Ishikawa (cell line): ENCODE measurements at regions not wholly inside any gene's neighbourhood (a gene's known extent, or its start where the extent isn't known, plus 50 kb on each side); places are given as distances from the start of the nearest gene placed in this dataset.

ENCODE experiments used
- CEBPB ChIP-seq: IDR thresholded peaks from 2 replicates; pipeline ENCODE4 v1.6.1; 2012
- CREB1 ChIP-seq: IDR thresholded peaks from 2 replicates; pipeline ENCODE4 v1.6.1; 2012; ENCODE audit warnings: low read depth
- EGR1 ChIP-seq: IDR thresholded peaks from 2 replicates; pipeline ENCODE4 v1.6.1; 2012
- EP300 ChIP-seq: IDR thresholded peaks from 2 replicates; pipeline ENCODE4 v1.6.1; 2012; ENCODE audit warnings: borderline replicate concordance
- FOXM1 ChIP-seq: IDR thresholded peaks from 2 replicates; pipeline ENCODE4 v1.6.1; 2012; ENCODE audit warnings: low read depth, borderline replicate concordance
- MAX ChIP-seq: IDR thresholded peaks from 2 replicates; pipeline ENCODE4 v1.6.1; 2012
- NFIC ChIP-seq: IDR thresholded peaks from 2 replicates; pipeline ENCODE4 v1.6.1; 2012
- RAD21 ChIP-seq: IDR thresholded peaks from 2 replicates; pipeline ENCODE4 v1.6.1; 2012; ENCODE audit warnings: low read depth
- REST ChIP-seq: IDR thresholded peaks from 2 replicates; pipeline ENCODE4 v1.6.1; 2012; ENCODE audit warnings: low read depth, mild to moderate bottlenecking
- TAF1 ChIP-seq: IDR thresholded peaks from 2 replicates; pipeline ENCODE4 v1.6.1; 2012; ENCODE audit warnings: low read depth, mild to moderate bottlenecking
- TCF12 ChIP-seq: IDR thresholded peaks from 2 replicates; pipeline ENCODE4 v1.6.1; 2012; ENCODE audit warnings: low read depth
- TEAD4 ChIP-seq: IDR thresholded peaks from 2 replicates; pipeline ENCODE4 v1.6.1; 2012
- USF1 ChIP-seq: IDR thresholded peaks from 2 replicates; pipeline ENCODE4 v1.6.1; 2012
- YY1 ChIP-seq: IDR thresholded peaks from 2 replicates; pipeline ENCODE4 v1.6.1; 2012; ENCODE audit warnings: low read depth
- ZBTB7A ChIP-seq: IDR thresholded peaks from 2 replicates; pipeline ENCODE4 v1.6.1; 2012; ENCODE audit warnings: low read depth

GRCh38 chr2:128405467-128405900, 86.8 kb upstream of the HS6ST1 start:
- TF ChIP-seq MAX, result no peak
- TF ChIP-seq EGR1, result no peak
- no peak for TF ChIP-seq NFIC
- no peak for TF ChIP-seq TEAD4
- no peak for TF ChIP-seq ZBTB7A
- TF ChIP-seq CREB1, result no peak
- no peak for TF ChIP-seq CEBPB
- no peak for TF ChIP-seq TCF12
- TF ChIP-seq EP300, result no peak
- no peak for TF ChIP-seq TAF1
- TF ChIP-seq YY1, result no peak
- no peak for TF ChIP-seq USF1
- no peak for TF ChIP-seq REST
- no peak for TF ChIP-seq FOXM1
- no peak for TF ChIP-seq RAD21

- TF ChIP-seq EGR1 (no peak), USF1 (no peak), YY1 (no peak)
Measured at GRCh38 chr2:128405981-128406613, 87.4 kb upstream of the HS6ST1 start.

GRCh38 chr2:128406736-128407554, 88.3 kb upstream of the HS6ST1 start:
- TF ChIP-seq USF1 (no peak), EGR1 (no peak), REST (no peak), RAD21 (no peak), CREB1 (no peak), NFIC (no peak), TAF1 (no peak), TCF12 (no peak), FOXM1 (no peak), EP300 (no peak), YY1 (no peak), ZBTB7A (no peak), MAX (no peak), CEBPB (no peak), TEAD4 (no peak)

GRCh38 chr2:128408349-128409305, 90.0 kb upstream of the HS6ST1 start:
- TF ChIP-seq REST (no peak), EP300 (no peak), FOXM1 (no peak), EGR1 (no peak), CREB1 (no peak), MAX (no peak), TCF12 (no peak), CEBPB (no peak), YY1 (no peak), TAF1 (no peak), TEAD4 (no peak), USF1 (no peak), NFIC (no peak), RAD21 (no peak), ZBTB7A (no peak)
